ENCODE measurements at regions not wholly inside any gene's neighbourhood (a gene's known extent, or its start where the extent isn't known, plus 50 kb on each side); places are given as distances from the start of the nearest gene placed in this dataset.

- TF ChIP-seq CTCF (conservative IDR thresholded peaks at IDR 0.05 in 1 of 2, IDR thresholded peaks at IDR 0.05 in 1 of 2; ENCODE audit: extremely low read depth in 1 of 2, insufficient read depth in 1 of 2, low read depth in 1 of 2, low read length in 2 of 2) (no peak), EZH2 (IDR thresholded peaks at IDR 0.05; ENCODE audit: borderline replicate concordance, low read length) (no peak)
Observed at GRCh38 chr7:130893441-130893894, 159.5 kb upstream of the KLF14 start.

Data from mammary epithelial cell (primary cell).